GM23338 (cell line): ENCODE measurements at regions not wholly inside any gene's neighbourhood (a gene's known extent, or its start where the extent isn't known, plus 50 kb on each side); places are given as distances from the start of the nearest gene placed in this dataset.

Experiments used
- ATAC-seq: fragments of 200-7000 bp; cut with Tn5 transposase; 3 replicates; pipeline ENCODE4 v1.9.1; 2020
- DNase-seq: peaks from one replicate; pipeline ENCODE4 v3.0.0-alpha.2; 2015; ENCODE audit warnings: low spot score
- H2AFZ ChIP-seq: fragments of 200-600 bp; sonication (generic); 2 replicates; pipeline ENCODE4 v1.8.0; 2016; ENCODE audit warnings: antibody characterized with exemption, mild to moderate bottlenecking, moderate library complexity
- H3F3A ChIP-seq: fragments of 200-600 bp; sonication (generic); replicated peaks from 2 replicates; pipeline ENCODE4 v1.8.0; 2017; ENCODE audit warnings: antibody characterized with exemption, mixed run types, low read depth
- H3K27ac ChIP-seq: fragments of 200-600 bp; sonication (generic); 2 replicates; pipeline ENCODE4 v1.6.1; 2016; ENCODE audit warnings: low read depth
- H3K27me3 ChIP-seq: fragments of 200-600 bp; sonication (generic); 2 replicates; pipeline ENCODE4 v1.8.0; 2016; ENCODE audit warnings: mild to moderate bottlenecking, mixed run types, moderate library complexity; ENCODE audit not compliant: insufficient read depth
- H3K36me3 ChIP-seq: fragments of 200-600 bp; sonication (generic); 2 replicates; pipeline ENCODE4 v1.8.0; 2016; ENCODE audit warnings: mild to moderate bottlenecking; ENCODE audit not compliant: insufficient read depth
- H3K4me1 ChIP-seq: fragments of 200-600 bp; sonication (generic); 2 replicates; pipeline ENCODE4 v1.8.0; 2016; ENCODE audit warnings: mild to moderate bottlenecking, moderate library complexity; ENCODE audit not compliant: insufficient read depth
- H3K4me2 ChIP-seq: fragments of 200-600 bp; sonication (generic); 2 replicates; pipeline ENCODE4 v1.7.1; 2017; ENCODE audit warnings: mixed run types
- H3K4me3 ChIP-seq: fragments of 200-600 bp; sonication (generic); 2 replicates; pipeline ENCODE4 v1.6.1; 2016; ENCODE audit warnings: mixed run types
- H3K79me2 ChIP-seq: fragments of 200-600 bp; sonication (generic); replicated peaks from 2 replicates; pipeline ENCODE4 v1.8.0; 2017; ENCODE audit warnings: mild to moderate bottlenecking; ENCODE audit not compliant: insufficient read depth
- H3K9me2 ChIP-seq: fragments of 200-600 bp; sonication (generic); 2 replicates; pipeline ENCODE4 v1.8.0; 2017; ENCODE audit not compliant: insufficient read depth
- H4K20me1 ChIP-seq: fragments of 200-600 bp; sonication (generic); replicated peaks from 2 replicates; pipeline ENCODE4 v1.8.0; 2017; ENCODE audit warnings: mild to moderate bottlenecking; ENCODE audit not compliant: insufficient read depth
- H3K27ac Mint-ChIP-seq: 2 replicates; pipeline ENCODE4 v1.8.0; 2020; ENCODE audit warnings: inconsistent platforms, mild to moderate bottlenecking, moderate library complexity, mixed read lengths
- H3K27me3 Mint-ChIP-seq: 3 replicates; pipeline ENCODE4 v1.8.0; 2022; ENCODE audit warnings: low read depth, mild to moderate bottlenecking, moderate library complexity, mixed read lengths, inconsistent platforms; ENCODE audit not compliant: insufficient read depth, poor library complexity
- H3K36me3 Mint-ChIP-seq: 3 replicates; pipeline ENCODE4 v1.8.0; 2021; ENCODE audit warnings: low read depth, mild to moderate bottlenecking, inconsistent platforms, moderate library complexity, mixed read lengths
- H3K4me1 Mint-ChIP-seq: 3 replicates; pipeline ENCODE4 v1.8.0; 2020; ENCODE audit warnings: mild to moderate bottlenecking, inconsistent platforms, mixed read lengths
- H3K4me3 Mint-ChIP-seq: 3 replicates; pipeline ENCODE4 v1.8.0; 2021; ENCODE audit warnings: moderate library complexity, mild to moderate bottlenecking, inconsistent platforms, mixed read lengths
- H3K9me3 Mint-ChIP-seq: 3 replicates; pipeline ENCODE4 v1.8.0; 2020; ENCODE audit warnings: moderate library complexity, mild to moderate bottlenecking, inconsistent platforms, mixed read lengths
- CREB1 ChIP-seq: fragments of 250-450 bp; sonication (Bioruptor Pico); IDR thresholded peaks from 2 replicates; pipeline ENCODE4 v1.5.0; 2020; ENCODE audit warnings: low read depth, mild to moderate bottlenecking, moderate library complexity
- EZH2 ChIP-seq: fragments of 200-600 bp; sonication (generic); IDR thresholded peaks from one replicate; pipeline ENCODE4 v1.8.0; 2017; ENCODE audit warnings: antibody characterized with exemption, mild to moderate bottlenecking, low read depth; ENCODE audit not compliant: unreplicated experiment
- POLR2AphosphoS5 ChIP-seq: IDR thresholded peaks from 2 replicates; pipeline ENCODE4 v1.6.1; 2016; ENCODE audit warnings: antibody characterized with exemption, low read depth
- STAT1 ChIP-seq: IDR thresholded peaks from one replicate; pipeline ENCODE4 v1.6.1; 2016; ENCODE audit warnings: antibody characterized with exemption; ENCODE audit not compliant: unreplicated experiment
- TF ChIP-seq, protein P1 (sequence below): IDR thresholded peaks from 2 replicates; pipeline ENCODE4 v1.6.1; 2016; ENCODE audit warnings: antibody characterized with exemption
- TF ChIP-seq, protein P2 (sequence below): IDR thresholded peaks from one replicate; pipeline ENCODE4 v1.6.1; 2018; ENCODE audit warnings: antibody characterized with exemption; ENCODE audit not compliant: unreplicated experiment
- TF ChIP-seq, protein P3 (sequence below), 2 experiments: fragments of 200-600 bp in 1 of 2; sonication (generic) in 1 of 2; conservative IDR thresholded peaks; 2 replicates each; pipeline versions ENCODE4 v1.5.1 to v1.6.1; 2016 to 2017; ENCODE audit warnings: antibody characterized with exemption in 2 of 2, low read depth in 2 of 2, mild to moderate bottlenecking in 2 of 2, moderate library complexity in 1 of 2

DNA sequence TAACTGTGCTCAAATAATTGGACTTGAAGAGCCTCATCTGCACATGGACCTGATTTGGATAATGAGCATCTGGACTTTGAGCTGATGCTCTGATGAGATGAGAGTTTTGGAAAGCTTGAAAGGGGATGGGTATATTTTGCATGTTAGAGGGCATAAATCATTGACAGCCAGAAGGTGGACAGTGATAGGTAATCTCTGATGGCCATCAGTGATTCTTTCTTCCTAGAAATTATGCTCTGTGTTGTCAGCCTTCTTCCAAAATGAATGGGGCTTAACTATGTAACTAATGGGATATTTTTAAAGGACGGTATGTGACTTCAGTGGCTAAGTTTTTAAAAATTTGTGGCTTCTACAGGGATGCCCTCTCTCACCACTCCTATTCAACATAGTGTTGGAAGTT is 334.0 kb downstream of the PTTG2 start:
- no peaks in the 10 kb centered on the region for H3K27me3 ChIP-seq
- H3K27ac ChIP-seq, result no peak overlapping the region
- Mint-ChIP-seq H3K27me3 (no peaks in the 10 kb centered on the region), H3K27ac (no peak overlapping the region), H3K4me1 (no peaks in the 10 kb centered on the region; the same call in 2 of the 3 replicates), H3K9me3 (peaks cover 41% of the 10 kb centered on the region), H3K36me3 (peaks cover 14% of the 10 kb centered on the region; the same call in 2 of the 3 replicates), H3K4me3 (no peak overlapping the region)
- H3K79me2 ChIP-seq, result no peaks in the 10 kb centered on the region
- no peak for ATAC-seq
- no peak overlapping the region for H2AFZ ChIP-seq
- H3K4me2 ChIP-seq, result no peak overlapping the region
- no peak for DNase-seq
- no peaks in the 10 kb centered on the region; the same call in 1 of the 2 replicates for H3K9me2 ChIP-seq
- TF ChIP-seq, protein P1, sequence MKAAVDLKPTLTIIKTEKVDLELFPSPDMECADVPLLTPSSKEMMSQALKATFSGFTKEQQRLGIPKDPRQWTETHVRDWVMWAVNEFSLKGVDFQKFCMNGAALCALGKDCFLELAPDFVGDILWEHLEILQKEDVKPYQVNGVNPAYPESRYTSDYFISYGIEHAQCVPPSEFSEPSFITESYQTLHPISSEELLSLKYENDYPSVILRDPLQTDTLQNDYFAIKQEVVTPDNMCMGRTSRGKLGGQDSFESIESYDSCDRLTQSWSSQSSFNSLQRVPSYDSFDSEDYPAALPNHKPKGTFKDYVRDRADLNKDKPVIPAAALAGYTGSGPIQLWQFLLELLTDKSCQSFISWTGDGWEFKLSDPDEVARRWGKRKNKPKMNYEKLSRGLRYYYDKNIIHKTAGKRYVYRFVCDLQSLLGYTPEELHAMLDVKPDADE, result no peak
- no peak for TF ChIP-seq POLR2AphosphoS5
- no peak for TF ChIP-seq CREB1 (CRISPR knock-in tag)
- TF ChIP-seq, protein P2, sequence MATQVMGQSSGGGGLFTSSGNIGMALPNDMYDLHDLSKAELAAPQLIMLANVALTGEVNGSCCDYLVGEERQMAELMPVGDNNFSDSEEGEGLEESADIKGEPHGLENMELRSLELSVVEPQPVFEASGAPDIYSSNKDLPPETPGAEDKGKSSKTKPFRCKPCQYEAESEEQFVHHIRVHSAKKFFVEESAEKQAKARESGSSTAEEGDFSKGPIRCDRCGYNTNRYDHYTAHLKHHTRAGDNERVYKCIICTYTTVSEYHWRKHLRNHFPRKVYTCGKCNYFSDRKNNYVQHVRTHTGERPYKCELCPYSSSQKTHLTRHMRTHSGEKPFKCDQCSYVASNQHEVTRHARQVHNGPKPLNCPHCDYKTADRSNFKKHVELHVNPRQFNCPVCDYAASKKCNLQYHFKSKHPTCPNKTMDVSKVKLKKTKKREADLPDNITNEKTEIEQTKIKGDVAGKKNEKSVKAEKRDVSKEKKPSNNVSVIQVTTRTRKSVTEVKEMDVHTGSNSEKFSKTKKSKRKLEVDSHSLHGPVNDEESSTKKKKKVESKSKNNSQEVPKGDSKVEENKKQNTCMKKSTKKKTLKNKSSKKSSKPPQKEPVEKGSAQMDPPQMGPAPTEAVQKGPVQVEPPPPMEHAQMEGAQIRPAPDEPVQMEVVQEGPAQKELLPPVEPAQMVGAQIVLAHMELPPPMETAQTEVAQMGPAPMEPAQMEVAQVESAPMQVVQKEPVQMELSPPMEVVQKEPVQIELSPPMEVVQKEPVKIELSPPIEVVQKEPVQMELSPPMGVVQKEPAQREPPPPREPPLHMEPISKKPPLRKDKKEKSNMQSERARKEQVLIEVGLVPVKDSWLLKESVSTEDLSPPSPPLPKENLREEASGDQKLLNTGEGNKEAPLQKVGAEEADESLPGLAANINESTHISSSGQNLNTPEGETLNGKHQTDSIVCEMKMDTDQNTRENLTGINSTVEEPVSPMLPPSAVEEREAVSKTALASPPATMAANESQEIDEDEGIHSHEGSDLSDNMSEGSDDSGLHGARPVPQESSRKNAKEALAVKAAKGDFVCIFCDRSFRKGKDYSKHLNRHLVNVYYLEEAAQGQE, result no peak
- TF ChIP-seq EZH2, result no peak
- no peaks in the 10 kb centered on the region for H4K20me1 ChIP-seq
- no peak overlapping the region for H3K4me3 ChIP-seq
- H3K36me3 ChIP-seq, result peaks cover 8% of the 10 kb centered on the region; the same call in 1 of the 2 replicates
- H3F3A ChIP-seq, result no peaks in the 10 kb centered on the region
- no peaks in the 10 kb centered on the region for H3K4me1 ChIP-seq

DNA sequence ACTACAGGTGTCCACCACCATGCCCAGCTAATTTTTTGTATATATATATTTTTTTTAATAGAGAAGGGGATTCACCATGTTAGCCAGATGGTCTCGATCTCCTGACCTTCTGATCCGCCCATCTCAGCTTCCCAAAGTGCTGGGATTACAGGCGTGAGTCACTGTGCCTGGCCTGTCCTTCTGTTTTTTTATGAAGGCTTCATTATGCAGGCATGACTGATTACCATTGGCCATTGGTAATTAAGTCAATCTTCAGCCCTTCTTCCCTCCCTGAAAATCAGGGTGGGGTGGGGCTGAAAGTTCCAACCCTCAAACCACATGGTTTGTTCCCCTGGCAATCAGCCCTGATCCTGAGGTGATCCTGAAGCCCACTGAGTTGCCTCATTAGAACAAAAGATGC is 336.9 kb downstream of the PTTG2 start:
- Histone ChIP-seq H3K4me2 (no peak overlapping the region), H3K79me2 (no peaks in the 10 kb centered on the region), H3K27me3 (no peaks in the 10 kb centered on the region), H4K20me1 (no peaks in the 10 kb centered on the region), H2AFZ (no peak overlapping the region), H3K9me2 (peaks cover 2% of the 10 kb centered on the region; the same call in 1 of the 2 replicates), H3K4me3 (no peak overlapping the region), H3K27ac (no peak overlapping the region), H3F3A (no peaks in the 10 kb centered on the region), H3K4me1 (no peaks in the 10 kb centered on the region), H3K36me3 (peaks cover 8% of the 10 kb centered on the region; the same call in 1 of the 2 replicates)
- no peak overlapping the region for H3K4me3 Mint-ChIP-seq
- DNase-seq (no peak), ATAC-seq (no peak)
- peaks cover 15% of the 10 kb centered on the region; the same call in 2 of the 3 replicates for H3K36me3 Mint-ChIP-seq
- H3K4me1 Mint-ChIP-seq, result no peaks in the 10 kb centered on the region
- no peaks in the 10 kb centered on the region for H3K27me3 Mint-ChIP-seq
- H3K27ac Mint-ChIP-seq, result no peak overlapping the region
- H3K9me3 Mint-ChIP-seq, result peaks cover 47% of the 10 kb centered on the region
- TF ChIP-seq EZH2 (no peak), STAT1 (no peak), CREB1 (CRISPR knock-in tag) (no peak)
- TF ChIP-seq, protein P3, sequence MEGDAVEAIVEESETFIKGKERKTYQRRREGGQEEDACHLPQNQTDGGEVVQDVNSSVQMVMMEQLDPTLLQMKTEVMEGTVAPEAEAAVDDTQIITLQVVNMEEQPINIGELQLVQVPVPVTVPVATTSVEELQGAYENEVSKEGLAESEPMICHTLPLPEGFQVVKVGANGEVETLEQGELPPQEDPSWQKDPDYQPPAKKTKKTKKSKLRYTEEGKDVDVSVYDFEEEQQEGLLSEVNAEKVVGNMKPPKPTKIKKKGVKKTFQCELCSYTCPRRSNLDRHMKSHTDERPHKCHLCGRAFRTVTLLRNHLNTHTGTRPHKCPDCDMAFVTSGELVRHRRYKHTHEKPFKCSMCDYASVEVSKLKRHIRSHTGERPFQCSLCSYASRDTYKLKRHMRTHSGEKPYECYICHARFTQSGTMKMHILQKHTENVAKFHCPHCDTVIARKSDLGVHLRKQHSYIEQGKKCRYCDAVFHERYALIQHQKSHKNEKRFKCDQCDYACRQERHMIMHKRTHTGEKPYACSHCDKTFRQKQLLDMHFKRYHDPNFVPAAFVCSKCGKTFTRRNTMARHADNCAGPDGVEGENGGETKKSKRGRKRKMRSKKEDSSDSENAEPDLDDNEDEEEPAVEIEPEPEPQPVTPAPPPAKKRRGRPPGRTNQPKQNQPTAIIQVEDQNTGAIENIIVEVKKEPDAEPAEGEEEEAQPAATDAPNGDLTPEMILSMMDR (conservative IDR thresholded peaks at IDR 0.05; ENCODE audit: low read depth in 2 of 2), result no peak
- TF ChIP-seq, protein P2, result no peak
- TF ChIP-seq, protein P1, result no peak
